ENCODE measurements at regions not wholly inside any gene's neighbourhood (a gene's known extent, or its start where the extent isn't known, plus 50 kb on each side); places are given as distances from the start of the nearest gene placed in this dataset.

DNA sequence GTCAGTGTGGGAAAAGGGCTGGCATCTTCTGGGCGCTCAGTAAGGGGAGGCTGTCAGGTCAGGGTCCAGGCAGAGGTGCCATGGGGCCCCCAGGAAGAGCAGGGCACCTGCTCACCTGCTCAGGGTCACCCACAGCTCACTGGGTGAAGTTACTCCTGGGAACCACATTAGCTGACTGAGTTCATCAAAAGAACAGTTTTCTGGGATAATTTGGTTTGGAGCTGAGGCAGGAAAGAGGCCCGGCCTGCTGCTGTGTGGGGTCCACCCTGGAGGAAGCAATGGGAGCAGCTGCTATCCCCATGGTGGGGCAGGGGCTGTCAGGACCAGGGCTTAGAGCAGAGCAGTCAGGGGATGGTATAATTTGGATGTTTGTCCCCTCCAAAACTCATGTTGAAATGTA, 97.2 kb upstream of the GPC1 start:
- no peak overlapping the region for H3K9ac ChIP-seq (ENCODE audit: insufficient read depth in 1 of 2, low read length in 2 of 2)
- H3K9me3 ChIP-seq (ENCODE audit: control insufficient read depth in 4 of 4, insufficient read depth in 3 of 4, low read length in 3 of 4) = peaks cover 0 to 6% (median 0%) of the 10 kb centered on the region in 4 donors
- no peak overlapping the region for H3K4me3 ChIP-seq
- TF ChIP-seq, protein P1, sequence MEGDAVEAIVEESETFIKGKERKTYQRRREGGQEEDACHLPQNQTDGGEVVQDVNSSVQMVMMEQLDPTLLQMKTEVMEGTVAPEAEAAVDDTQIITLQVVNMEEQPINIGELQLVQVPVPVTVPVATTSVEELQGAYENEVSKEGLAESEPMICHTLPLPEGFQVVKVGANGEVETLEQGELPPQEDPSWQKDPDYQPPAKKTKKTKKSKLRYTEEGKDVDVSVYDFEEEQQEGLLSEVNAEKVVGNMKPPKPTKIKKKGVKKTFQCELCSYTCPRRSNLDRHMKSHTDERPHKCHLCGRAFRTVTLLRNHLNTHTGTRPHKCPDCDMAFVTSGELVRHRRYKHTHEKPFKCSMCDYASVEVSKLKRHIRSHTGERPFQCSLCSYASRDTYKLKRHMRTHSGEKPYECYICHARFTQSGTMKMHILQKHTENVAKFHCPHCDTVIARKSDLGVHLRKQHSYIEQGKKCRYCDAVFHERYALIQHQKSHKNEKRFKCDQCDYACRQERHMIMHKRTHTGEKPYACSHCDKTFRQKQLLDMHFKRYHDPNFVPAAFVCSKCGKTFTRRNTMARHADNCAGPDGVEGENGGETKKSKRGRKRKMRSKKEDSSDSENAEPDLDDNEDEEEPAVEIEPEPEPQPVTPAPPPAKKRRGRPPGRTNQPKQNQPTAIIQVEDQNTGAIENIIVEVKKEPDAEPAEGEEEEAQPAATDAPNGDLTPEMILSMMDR (IDR thresholded peaks at IDR 0.05; ENCODE audit: control extremely low read depth, extremely low read depth) = no peak
- H3K27me3 ChIP-seq (ENCODE audit: control insufficient read depth in 3 of 3, insufficient read depth in 3 of 3, low read length in 2 of 3) = no peaks in the 10 kb centered on the region
- H3K27ac ChIP-seq (ENCODE audit: low read depth in 1 of 2, low read length in 1 of 2) = no peak overlapping the region
- 74 to 90% methylated on average over 2 of the region's 2 CpGs for WGBS, 2 donors
- no peaks in the 10 kb centered on the region for H3K36me3 ChIP-seq (ENCODE audit: control insufficient read depth in 4 of 4, insufficient read depth in 4 of 4, low read length in 4 of 4)
- DNase-seq (no peak), ATAC-seq (ENCODE audit: insufficient read depth, low FRiP score) (no peak)
- H3K4me1 ChIP-seq (ENCODE audit: control insufficient read depth in 5 of 5, insufficient read depth in 5 of 5, low read length in 5 of 5) = peaks cover 0 to 5% (median 3%) of the 10 kb centered on the region in 5 donors

DNA sequence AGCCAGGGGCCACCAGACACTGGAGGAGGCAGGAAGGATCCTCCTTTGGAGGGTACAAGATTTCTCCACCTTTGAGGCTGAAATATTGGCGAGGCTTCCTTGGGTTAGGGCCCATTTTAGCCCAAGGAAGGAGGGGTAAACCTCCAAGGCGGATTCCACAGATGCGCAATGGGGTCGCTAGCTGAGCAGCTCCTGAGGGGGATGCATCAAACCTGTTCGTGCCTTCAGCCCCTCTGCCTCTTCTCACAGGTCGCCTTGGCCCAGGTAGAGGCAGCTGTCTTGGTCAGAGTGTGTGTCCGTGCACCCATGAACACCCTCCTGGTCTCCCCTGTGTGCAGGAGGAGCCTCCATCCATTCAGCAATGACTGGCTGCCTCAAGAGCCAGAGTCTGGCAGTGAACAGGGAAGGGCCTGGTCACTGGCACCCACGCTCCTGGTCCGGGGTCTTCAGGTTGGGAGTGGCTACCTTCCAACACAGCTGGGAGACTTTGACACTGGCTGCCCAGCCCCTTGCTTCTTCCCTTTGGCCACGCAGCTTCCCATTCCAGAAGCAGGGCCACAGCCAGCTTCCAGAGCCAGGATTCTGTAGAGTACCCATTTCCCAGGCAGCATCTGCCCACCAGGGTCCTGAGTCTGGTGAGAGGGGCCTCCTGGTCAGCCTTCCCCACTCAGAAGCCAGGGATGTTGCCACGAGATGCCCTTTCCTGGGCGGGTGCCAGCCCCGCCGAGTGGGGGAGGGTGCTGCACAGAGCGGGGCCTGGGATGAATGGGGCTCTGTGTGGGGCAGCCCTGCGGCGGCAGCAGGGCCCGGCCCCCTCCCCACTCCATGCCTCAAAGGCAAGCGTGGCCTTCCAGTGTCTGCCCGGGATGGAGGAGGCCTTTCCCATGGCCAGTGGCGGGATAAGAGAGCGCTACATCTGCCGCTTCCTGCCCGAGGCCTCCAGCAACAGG, 95.8 kb upstream of the GPC1 start:
- no peak for DNase-seq
- no peaks in the 10 kb centered on the region for H3K27me3 ChIP-seq (ENCODE audit: control insufficient read depth in 3 of 3, insufficient read depth in 3 of 3, low read length in 2 of 3)
- no peak for ATAC-seq (ENCODE audit: insufficient read depth, low FRiP score)
- H3K36me3 ChIP-seq (ENCODE audit: control insufficient read depth in 4 of 4, insufficient read depth in 4 of 4, low read length in 4 of 4) = no peaks in the 10 kb centered on the region
- TF ChIP-seq, protein P1 (IDR thresholded peaks at IDR 0.05; ENCODE audit: control extremely low read depth, extremely low read depth) = no peak
- H3K9ac ChIP-seq (ENCODE audit: insufficient read depth in 1 of 2, low read length in 2 of 2) = no peak overlapping the region
- WGBS, 2 donors = 84 to 87% methylated on average over 24 of the region's 24 CpGs
- H3K27ac ChIP-seq (ENCODE audit: low read depth in 1 of 2, low read length in 1 of 2) = no peak overlapping the region
- peaks cover 0 to 3% (median 0%) of the 10 kb centered on the region in 5 donors for H3K4me1 ChIP-seq (ENCODE audit: control insufficient read depth in 5 of 5, insufficient read depth in 5 of 5, low read length in 5 of 5)
- peaks cover 0 to 8% (median under 1%) of the 10 kb centered on the region in 4 donors for H3K9me3 ChIP-seq (ENCODE audit: control insufficient read depth in 4 of 4, insufficient read depth in 3 of 4, low read length in 3 of 4)
- no peak overlapping the region for H3K4me3 ChIP-seq

- ATAC-seq (ENCODE audit: insufficient read depth, low FRiP score) = no peak
- DNase-seq = no peak
Observed at GRCh38 chr2:240340361-240340761, 95.1 kb upstream of the GPC1 start.

More at GRCh38 chr2:240340361-240340761, 95.1 kb upstream of the GPC1 start:
- WGBS, 2 donors = 94 to 96% methylated on average over 14 of the region's 14 CpGs
- no peaks in the 10 kb centered on the region for H3K27me3 ChIP-seq (ENCODE audit: control insufficient read depth in 3 of 3, insufficient read depth in 3 of 3, low read length in 2 of 3)
- H3K9me3 ChIP-seq (ENCODE audit: control insufficient read depth in 4 of 4, insufficient read depth in 3 of 4, low read length in 3 of 4) = peaks cover 0 to 14% (median 2%) of the 10 kb centered on the region in 4 donors
- no peak overlapping the region for H3K27ac ChIP-seq (ENCODE audit: low read depth in 1 of 2, low read length in 1 of 2)
- H3K36me3 ChIP-seq (ENCODE audit: control insufficient read depth in 4 of 4, insufficient read depth in 4 of 4, low read length in 4 of 4) = no peaks in the 10 kb centered on the region
- no peak overlapping the region for H3K9ac ChIP-seq (ENCODE audit: insufficient read depth in 1 of 2, low read length in 2 of 2)
- H3K4me1 ChIP-seq (ENCODE audit: control insufficient read depth in 5 of 5, insufficient read depth in 5 of 5, low read length in 5 of 5) = peaks cover 0 to 3% (median 0%) of the 10 kb centered on the region in 5 donors
- no peak overlapping the region for H3K4me3 ChIP-seq
- TF ChIP-seq, protein P1 (IDR thresholded peaks at IDR 0.05; ENCODE audit: control extremely low read depth, extremely low read depth) = no peak

Measured in lung (tissue), 11 donors.